HG02623 (cell line): ENCODE measurements at regions not wholly inside any gene's neighbourhood (a gene's known extent, or its start where the extent isn't known, plus 50 kb on each side); places are given as distances from the start of the nearest gene placed in this dataset.

ENCODE experiments used
- ATAC-seq: cut with Tn5 transposase; IDR thresholded peaks from one replicate; pipeline ENCODE4 v1.9.1; 2021; ENCODE audit warnings: moderate library complexity; ENCODE audit not compliant: unreplicated experiment

GRCh38 chr5:81914696-81915095 lies 57.1 kb upstream of the ATG10 start:
- ATAC-seq = no peak

- no peak for ATAC-seq
Measured at GRCh38 chr5:81912933-81913332, 58.9 kb upstream of the ATG10 start.

- ATAC-seq = peak; percentile 65
Measured at GRCh38 chr5:81909677-81910076, 62.1 kb upstream of the ATG10 start.

- ATAC-seq = no peak
Measured at GRCh38 chr5:81908771-81909170, 63.1 kb upstream of the ATG10 start.

- ATAC-seq = no peak
Measured at GRCh38 chr5:81908044-81908443, 63.8 kb upstream of the ATG10 start.

- ATAC-seq = no peak
Measured at GRCh38 chr5:81907012-81907635, 64.7 kb upstream of the ATG10 start.

- ATAC-seq = no peak
Measured at GRCh38 chr5:81906086-81906485, 65.7 kb upstream of the ATG10 start.

GRCh38 chr5:81904861-81905260 lies 67.0 kb upstream of the ATG10 start:
- no peak for ATAC-seq

GRCh38 chr5:81904166-81904565 lies 67.7 kb upstream of the ATG10 start:
- no peak for ATAC-seq

GRCh38 chr5:81901586-81901985 lies 70.2 kb upstream of the ATG10 start:
- no peak for ATAC-seq

GRCh38 chr5:81899123-81899522 lies 72.7 kb upstream of the ATG10 start:
- no peak for ATAC-seq

- ATAC-seq = no peak
Measured at GRCh38 chr5:81898403-81898802, 73.4 kb upstream of the ATG10 start.

- ATAC-seq = no peak
Measured at GRCh38 chr5:81896764-81897163, 75.1 kb upstream of the ATG10 start.

GRCh38 chr5:81895307-81895706 lies 76.5 kb upstream of the ATG10 start:
- no peak for ATAC-seq

- no peak for ATAC-seq
Measured at GRCh38 chr5:81893961-81894360, 77.9 kb upstream of the ATG10 start.

- ATAC-seq = no peak
Measured at GRCh38 chr5:81884871-81885270, 87.0 kb upstream of the ATG10 start.

- no peak for ATAC-seq
Measured at GRCh38 chr5:81883371-81883770, 88.5 kb upstream of the ATG10 start.

- ATAC-seq = no peak
Measured at GRCh38 chr5:81881595-81881994, 90.2 kb upstream of the ATG10 start.

GRCh38 chr5:81879936-81880335 lies 91.9 kb upstream of the ATG10 start:
- no peak for ATAC-seq

- no peak for ATAC-seq
Measured at GRCh38 chr5:81878333-81878732, 93.5 kb upstream of the ATG10 start.

- no peak for ATAC-seq
Measured at GRCh38 chr5:81866994-81867393, 104.8 kb upstream of the ATG10 start.

- no peak for ATAC-seq
Measured at GRCh38 chr5:81860778-81861177, 109.9 kb upstream of the SSBP2 start.

GRCh38 chr5:81859624-81860023 lies 108.7 kb upstream of the SSBP2 start:
- no peak for ATAC-seq
